Stimulated activated naive CD8-positive, alpha-beta T cell treated with anti-CD3 and anti-CD28 coated beads, Interleukin-15, amount 100 ng/mL, for 72 hours (primary cell): ENCODE measurements at regions not wholly inside any gene's neighbourhood (a gene's known extent, or its start where the extent isn't known, plus 50 kb on each side); places are given as distances from the start of the nearest gene placed in this dataset.

Experiments used
- ATAC-seq: fragments of 150-1000 bp; cut with Tn5 transposase; 2 replicates; pipeline ENCODE4 v1.10.0; 2021; ENCODE audit warnings: mild to moderate bottlenecking, moderate library complexity
- DNase-seq, 2 donors: peaks; one replicate each; pipeline ENCODE4 v3.0.0; 2021 to 2022
- H3K27ac Mint-ChIP-seq, 2 donors: one replicate each; pipeline ENCODE4 v1.8.0; 2022; ENCODE audit warnings: mild to moderate bottlenecking in 2 of 2, mixed read lengths in 2 of 2, moderate library complexity in 2 of 2
- H3K27me3 Mint-ChIP-seq: one replicate; pipeline ENCODE4 v1.8.0; 2022; ENCODE audit warnings: mixed read lengths
- H3K4me1 Mint-ChIP-seq: one replicate; pipeline ENCODE4 v1.8.0; 2022; ENCODE audit warnings: mild to moderate bottlenecking, mixed read lengths
- H3K4me3 Mint-ChIP-seq, 2 donors: one replicate each; pipeline ENCODE4 v1.8.0; 2022; ENCODE audit warnings: mild to moderate bottlenecking in 2 of 2, mixed read lengths in 2 of 2, moderate library complexity in 1 of 2
- H3K9me3 Mint-ChIP-seq, 2 donors: one replicate each; pipeline ENCODE4 v1.8.0; 2022; ENCODE audit warnings: mixed read lengths in 2 of 2

DNA sequence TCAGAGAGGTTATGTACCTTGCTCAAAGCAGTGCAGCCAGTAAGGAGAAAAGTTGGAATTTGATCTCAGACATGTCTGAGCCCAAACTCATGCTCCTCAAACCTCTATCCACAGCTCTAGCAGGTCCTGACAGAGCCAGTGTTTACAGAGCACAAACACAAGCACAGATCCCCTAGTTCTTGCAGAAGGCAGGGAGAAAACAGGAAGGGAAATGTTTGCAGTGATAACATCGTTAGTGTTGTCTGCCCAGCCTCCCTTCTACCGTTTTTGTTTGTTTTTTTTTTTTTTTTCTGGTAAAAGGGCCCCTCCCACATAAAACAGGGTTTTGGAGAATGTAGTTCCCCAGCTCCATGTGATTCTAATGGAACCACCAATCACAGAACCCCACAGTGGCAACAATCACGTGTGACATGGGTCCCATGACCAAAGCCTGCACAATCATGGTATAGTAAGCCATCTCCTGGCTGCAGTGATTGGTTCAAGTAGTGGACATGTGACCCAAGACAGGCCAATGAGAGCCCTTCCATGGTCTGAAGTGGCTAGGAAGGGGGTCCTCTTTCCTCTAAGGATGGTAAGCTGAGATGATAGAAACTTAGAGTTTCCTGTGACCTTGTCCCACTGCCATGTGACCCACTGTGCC is 513.4 kb downstream of the MED13L start:
- Mint-ChIP-seq H3K4me3 (no peak overlapping the region), H3K4me1 (no peaks in the 10 kb centered on the region), H3K27me3 (no peaks in the 10 kb centered on the region), H3K27ac (no peak overlapping the region), H3K9me3 (peaks cover 0 to 5% of the 10 kb centered on the region in 2 donors)
- ATAC-seq (no peak), DNase-seq (no peak)

DNA sequence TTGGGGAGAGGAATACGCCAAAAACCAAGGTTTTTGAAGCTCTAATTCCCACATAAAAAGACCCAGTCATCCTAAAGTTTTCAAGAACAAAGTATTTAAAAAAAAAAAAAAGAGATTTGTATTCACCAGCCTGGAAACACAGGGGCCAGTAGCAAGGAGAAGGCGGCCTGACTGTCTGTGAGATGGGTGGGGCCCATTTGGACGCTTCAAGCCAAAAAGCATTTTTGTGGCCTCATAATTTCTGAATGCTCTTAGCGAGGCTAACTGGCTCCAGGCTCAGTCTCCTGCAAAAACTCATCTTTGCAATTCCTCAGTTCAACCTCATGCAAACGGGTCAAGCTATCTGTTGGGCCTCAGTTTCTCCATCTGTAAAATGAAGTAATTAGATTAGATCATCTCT is 514.1 kb downstream of the MED13L start:
- H3K27ac Mint-ChIP-seq = no peak overlapping the region
- no peaks in the 10 kb centered on the region for H3K27me3 Mint-ChIP-seq
- no peak for ATAC-seq
- no peak overlapping the region for H3K4me3 Mint-ChIP-seq
- no peak for DNase-seq
- H3K9me3 Mint-ChIP-seq = peaks cover 0 to 5% of the 10 kb centered on the region in 2 donors
- H3K4me1 Mint-ChIP-seq = no peaks in the 10 kb centered on the region

DNA sequence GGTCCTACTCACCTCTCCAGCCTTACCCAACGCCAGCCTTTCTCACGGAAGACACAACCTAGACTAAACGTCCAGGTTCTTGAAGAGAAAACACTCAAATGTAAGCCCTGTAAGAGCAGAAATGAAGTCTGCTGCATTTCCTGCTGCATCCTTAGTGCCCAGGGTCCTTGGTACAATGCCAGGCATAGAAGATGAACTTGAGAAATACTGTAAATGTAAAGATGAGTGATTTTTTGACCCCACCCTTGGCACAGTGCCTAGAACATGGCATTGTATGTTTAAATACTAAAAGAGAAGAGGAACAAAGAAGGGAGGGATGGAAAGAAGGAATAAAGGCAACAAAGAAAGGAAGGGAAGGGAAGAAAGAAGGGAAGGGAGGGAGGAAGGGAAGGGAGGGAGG is 514.6 kb downstream of the MED13L start:
- peaks cover 2% of the 10 kb centered on the region for H3K27me3 Mint-ChIP-seq
- H3K27ac Mint-ChIP-seq = no peak overlapping the region
- ATAC-seq (no peak), DNase-seq (no peak)
- peaks cover 0 to 5% of the 10 kb centered on the region in 2 donors for H3K9me3 Mint-ChIP-seq
- no peak overlapping the region for H3K4me3 Mint-ChIP-seq
- H3K4me1 Mint-ChIP-seq = no peaks in the 10 kb centered on the region

DNA sequence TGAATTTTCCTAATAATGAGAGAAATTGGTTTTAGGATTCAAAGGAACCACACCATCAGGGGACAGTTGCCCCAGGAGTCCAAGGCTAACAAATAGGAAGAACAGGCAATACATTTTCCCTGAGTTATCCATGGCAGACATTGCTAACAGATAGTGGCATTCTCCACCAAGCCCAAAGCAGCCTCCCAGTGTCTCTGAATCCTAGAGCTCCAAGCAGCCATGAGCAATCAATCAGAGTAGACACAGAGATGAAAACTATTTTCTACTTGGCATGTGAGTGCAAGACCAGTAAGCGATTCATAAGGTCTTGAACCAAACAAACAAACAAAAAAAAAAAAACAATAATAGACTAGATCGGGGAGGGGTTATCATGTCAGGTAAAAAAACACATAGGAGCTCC is 515.7 kb downstream of the MED13L start:
- peaks cover 8% of the 10 kb centered on the region for H3K27me3 Mint-ChIP-seq
- H3K27ac Mint-ChIP-seq = no peak overlapping the region
- no peak overlapping the region for H3K4me3 Mint-ChIP-seq
- DNase-seq (no peak), ATAC-seq (no peak)
- no peaks in the 10 kb centered on the region for H3K4me1 Mint-ChIP-seq
- peaks cover 0 to 5% of the 10 kb centered on the region in 2 donors for H3K9me3 Mint-ChIP-seq

DNA sequence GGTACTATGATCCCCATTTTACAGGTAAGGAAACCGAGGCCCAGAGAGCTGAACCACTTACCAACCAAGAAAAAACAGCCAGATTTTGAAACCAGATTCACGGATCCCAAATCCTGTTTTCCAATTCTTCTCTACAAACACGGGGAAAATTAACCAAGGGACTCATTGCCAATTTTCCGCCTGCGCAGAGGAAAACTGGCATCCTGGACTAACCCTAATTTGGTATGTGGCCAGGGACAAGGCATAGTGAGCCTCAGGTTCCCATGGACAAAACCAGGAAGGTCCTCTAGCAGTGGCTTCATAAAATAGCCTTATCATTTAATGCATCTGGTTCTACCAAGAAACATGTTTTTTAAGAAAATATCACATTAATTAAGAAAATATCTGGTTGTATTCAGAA is 517.3 kb downstream of the MED13L start:
- H3K27ac Mint-ChIP-seq = no peak overlapping the region
- H3K27me3 Mint-ChIP-seq = peaks cover 14% of the 10 kb centered on the region
- no peak for ATAC-seq
- peaks cover 0 to 5% of the 10 kb centered on the region in 2 donors for H3K9me3 Mint-ChIP-seq
- no peaks in the 10 kb centered on the region for H3K4me1 Mint-ChIP-seq
- no peak overlapping the region for H3K4me3 Mint-ChIP-seq
- DNase-seq = no peak

DNA sequence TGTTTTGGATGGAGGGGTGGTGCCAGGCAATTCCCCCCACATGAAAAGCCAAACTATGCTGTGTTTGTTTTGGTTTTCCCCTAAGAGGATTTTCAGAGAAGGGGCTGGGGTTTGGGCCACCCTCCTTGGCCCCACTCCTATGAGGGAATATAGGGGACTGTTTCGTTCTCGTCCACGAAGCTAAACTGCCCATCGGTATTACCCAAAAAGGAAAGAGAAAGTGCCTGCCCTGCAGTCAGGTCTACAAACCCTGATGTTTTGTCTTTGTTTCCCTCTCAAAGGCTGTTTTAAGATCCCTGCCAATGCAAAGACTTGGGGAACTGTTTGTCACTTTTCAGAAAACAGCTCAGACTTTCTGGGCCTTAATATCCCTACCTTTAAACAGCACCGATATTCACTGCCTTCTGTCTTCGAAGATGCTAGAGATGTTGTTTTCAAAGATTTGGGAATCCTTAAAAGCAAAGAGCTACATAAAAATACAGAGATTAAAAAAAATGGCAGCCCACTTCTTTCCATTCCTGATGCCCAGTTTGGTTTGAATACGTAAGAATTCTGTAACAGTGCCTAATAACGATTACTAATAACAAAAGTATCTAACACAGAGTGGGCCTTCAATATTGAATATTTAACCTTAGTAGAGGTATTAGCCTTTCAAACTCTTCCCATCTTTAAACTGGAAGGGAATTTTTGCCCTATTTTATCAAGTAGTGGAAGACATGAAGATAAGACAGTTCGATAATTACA is 518.4 kb downstream of the MED13L start:
- ATAC-seq = no peak
- no peak for DNase-seq
- H3K4me1 Mint-ChIP-seq = no peaks in the 10 kb centered on the region
- no peak overlapping the region for H3K27ac Mint-ChIP-seq
- H3K4me3 Mint-ChIP-seq = no peak overlapping the region
- H3K27me3 Mint-ChIP-seq = peaks cover 20% of the 10 kb centered on the region
- H3K9me3 Mint-ChIP-seq = no peaks in the 10 kb centered on the region

DNA sequence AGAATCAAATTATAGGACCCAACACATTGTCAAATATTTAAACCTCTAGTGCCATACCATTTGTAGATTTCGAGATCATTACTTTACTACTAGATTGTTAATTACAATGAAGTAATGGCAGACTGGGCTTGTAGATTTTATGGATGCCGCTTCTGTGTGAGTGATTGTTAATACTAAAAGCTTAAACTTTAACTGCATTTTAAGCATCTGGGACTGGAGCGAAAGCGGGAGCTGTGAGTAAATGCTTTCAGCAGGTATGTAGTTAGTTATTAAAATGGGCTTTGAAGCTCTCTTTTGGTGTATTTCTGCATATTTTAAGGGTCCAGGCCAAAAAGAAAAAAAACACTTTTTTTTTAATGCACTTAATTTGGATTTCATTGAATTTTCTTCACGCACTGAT is 519.3 kb downstream of the MED13L start:
- Mint-ChIP-seq H3K4me1 (no peaks in the 10 kb centered on the region), H3K9me3 (no peaks in the 10 kb centered on the region), H3K27ac (no peak overlapping the region), H3K4me3 (no peak overlapping the region), H3K27me3 (peaks cover 20% of the 10 kb centered on the region)
- DNase-seq = no peak
- ATAC-seq = no peak

DNA sequence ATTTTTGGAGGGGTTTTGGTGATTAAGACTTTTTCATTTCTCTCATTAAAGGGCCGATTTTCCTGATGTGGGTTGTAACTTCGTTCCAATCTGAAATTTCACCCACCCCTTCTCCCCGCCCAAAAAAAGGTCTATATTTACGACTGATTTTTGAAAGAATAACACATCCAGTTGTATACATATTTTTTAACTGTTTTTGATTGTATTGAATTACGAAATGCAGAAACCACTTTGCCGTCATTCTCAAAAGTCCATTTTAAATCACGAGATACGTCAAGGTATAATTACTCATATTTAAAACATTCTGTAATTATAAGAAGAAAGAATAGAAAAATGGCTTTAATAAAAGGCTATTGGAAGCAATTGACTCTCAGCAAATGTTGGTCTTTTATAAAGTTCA is 520.7 kb downstream of the MED13L start:
- no peaks in the 10 kb centered on the region for H3K9me3 Mint-ChIP-seq

DNA sequence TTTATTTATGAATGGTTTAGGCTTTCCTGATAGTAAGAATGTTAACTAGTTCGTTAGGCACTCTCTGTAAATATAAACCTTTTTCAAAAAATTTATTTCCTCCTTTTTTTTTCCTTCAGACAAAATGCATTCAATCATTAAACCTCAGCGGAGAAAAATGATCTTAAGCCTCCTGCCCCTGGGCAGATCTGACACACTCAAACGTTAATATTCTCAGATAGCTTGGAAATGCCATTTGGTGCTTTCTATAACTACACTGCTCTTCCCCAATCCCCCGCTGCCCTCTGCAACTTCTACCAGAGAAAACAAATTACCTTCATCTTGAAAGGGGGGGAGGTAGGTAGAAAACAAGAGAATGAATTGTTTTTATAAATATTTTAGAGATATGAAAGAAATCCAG is 521.2 kb downstream of the MED13L start:
- Mint-ChIP-seq H3K27ac (no peak overlapping the region), H3K9me3 (no peaks in the 10 kb centered on the region), H3K27me3 (peaks cover 30% of the 10 kb centered on the region), H3K4me3 (no peak overlapping the region), H3K4me1 (no peaks in the 10 kb centered on the region)
- ATAC-seq (no peak), DNase-seq (no peak)

More for the DNA sequence above, 520.7 kb downstream of the MED13L start:
- Mint-ChIP-seq H3K4me3 (no peak overlapping the region), H3K27me3 (peaks cover 30% of the 10 kb centered on the region), H3K4me1 (no peaks in the 10 kb centered on the region), H3K27ac (no peak overlapping the region)
- ATAC-seq (no peak), DNase-seq (no peak)

DNA sequence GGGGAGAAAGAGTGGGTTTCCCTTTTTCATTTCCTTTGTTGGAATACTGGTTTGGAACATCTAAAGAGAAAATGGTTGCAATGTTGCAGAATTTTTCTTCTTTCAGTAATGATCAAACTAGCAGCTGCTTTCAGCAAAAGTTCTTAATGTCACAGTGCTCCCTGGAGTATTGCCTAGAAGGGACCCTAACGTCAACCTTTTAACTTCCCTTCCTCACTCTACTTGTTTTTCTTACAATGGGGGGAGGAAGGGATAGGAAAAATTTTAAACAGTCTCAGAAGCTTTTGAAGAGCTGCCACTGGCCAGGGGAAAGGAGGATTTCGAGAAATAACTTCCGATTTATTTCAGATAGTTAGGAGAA is 521.8 kb downstream of the MED13L start:
- Mint-ChIP-seq H3K27ac (no peak overlapping the region), H3K27me3 (peaks cover 30% of the 10 kb centered on the region), H3K4me1 (no peaks in the 10 kb centered on the region), H3K4me3 (no peak overlapping the region), H3K9me3 (no peaks in the 10 kb centered on the region)
- DNase-seq (no peak), ATAC-seq (no peak)

DNA sequence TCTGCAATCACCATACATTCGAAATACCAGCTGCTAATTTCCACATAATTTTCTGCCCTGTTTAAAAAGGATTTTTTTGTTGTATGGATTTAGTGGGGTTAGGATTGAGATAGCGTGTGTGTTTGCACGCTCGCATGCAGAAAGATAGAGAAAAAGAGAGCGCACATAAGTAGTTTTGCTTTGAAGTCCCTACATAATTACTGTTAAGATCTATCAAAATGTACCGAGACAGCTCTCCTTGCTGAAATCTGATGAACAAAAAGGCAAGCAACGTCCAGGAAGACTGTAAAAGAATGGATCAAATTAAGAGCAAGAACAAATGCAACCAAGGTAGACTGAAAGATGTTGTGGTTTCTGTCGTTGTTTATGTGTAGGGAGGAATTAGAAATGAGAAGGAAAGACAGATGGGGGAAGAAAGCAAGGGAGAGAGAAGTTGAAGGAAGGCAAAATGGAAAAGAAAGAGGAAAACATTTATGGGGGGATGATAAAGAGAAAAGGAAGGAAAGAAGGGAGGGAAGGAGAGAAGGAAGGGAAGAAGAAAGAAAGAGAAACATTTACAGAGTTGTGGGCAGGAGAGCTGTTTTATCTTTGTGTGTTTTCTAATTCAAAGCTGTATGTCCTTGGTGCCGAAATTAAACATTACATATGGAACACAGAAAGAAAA is 522.3 kb downstream of the MED13L start:
- DNase-seq = no peak
- no peaks in the 10 kb centered on the region for H3K9me3 Mint-ChIP-seq
- peaks cover 30% of the 10 kb centered on the region for H3K27me3 Mint-ChIP-seq
- ATAC-seq = no peak
- H3K4me3 Mint-ChIP-seq = no peak overlapping the region
- no peak overlapping the region for H3K27ac Mint-ChIP-seq
- no peaks in the 10 kb centered on the region for H3K4me1 Mint-ChIP-seq

DNA sequence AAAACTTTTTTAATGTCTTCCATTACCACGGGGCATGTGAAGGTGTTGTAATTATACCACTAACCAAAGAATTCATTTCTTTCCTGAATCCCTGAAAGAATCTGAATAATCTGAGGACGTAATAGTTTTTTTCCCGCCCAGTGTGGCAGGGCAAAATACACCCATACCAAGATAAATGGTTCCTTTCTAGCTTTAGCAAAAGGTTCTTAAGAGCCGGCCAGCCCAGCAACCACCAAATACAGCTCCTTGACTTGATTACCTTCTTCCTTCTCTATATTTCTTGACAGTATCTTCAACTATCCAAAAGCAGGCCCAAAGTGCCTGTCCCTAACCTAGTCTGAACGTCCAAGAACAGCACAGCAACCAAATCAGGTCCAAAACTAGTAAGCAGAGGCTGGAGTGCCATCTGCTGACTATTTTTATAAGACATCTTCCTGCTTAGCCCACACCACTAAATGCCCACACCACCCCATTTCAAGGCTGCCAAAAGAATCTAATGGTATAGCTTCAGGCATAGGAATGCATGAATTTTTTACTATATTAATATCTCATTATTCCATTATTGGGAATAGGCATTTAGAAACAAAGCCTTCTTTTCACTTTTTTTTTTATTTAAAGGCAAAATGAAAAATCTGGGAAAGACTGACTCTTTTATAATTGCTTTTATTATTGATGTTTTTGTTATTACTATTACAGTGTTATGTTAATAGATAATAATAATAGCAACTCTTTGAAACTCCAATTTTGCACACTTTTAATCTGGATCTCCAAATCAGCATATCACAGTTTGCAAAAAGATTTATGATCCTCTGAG is 524.4 kb downstream of the MED13L start:
- H3K9me3 Mint-ChIP-seq = no peaks in the 10 kb centered on the region
- H3K4me1 Mint-ChIP-seq = no peaks in the 10 kb centered on the region
- no peak overlapping the region for H3K4me3 Mint-ChIP-seq
- ATAC-seq (no peak), DNase-seq (peak; percentile 0 to 10)
- H3K27ac Mint-ChIP-seq = no peak overlapping the region
- peaks cover 29% of the 10 kb centered on the region for H3K27me3 Mint-ChIP-seq

DNA sequence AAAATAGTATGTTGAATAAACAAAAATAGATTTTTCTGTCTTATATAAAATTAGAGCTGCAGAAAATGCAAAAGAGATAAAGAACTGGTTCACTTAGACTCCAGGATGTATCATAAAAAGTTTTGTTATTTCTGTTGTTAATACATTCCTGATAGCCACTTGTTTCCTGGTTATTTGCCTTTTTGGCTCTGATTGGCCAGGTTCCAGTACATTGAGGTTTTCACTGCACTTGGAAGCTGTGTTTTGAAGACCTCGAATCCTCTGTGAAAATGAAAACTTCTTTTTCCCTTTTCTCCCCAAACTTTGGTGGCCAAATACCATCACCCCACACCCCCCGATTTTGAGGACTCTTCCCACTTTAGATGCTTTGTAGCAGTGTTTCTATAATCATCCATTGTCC is 525.3 kb downstream of the MED13L start:
- H3K27ac Mint-ChIP-seq = no peak overlapping the region
- DNase-seq = no peak
- ATAC-seq = no peak
- H3K9me3 Mint-ChIP-seq = no peaks in the 10 kb centered on the region
- no peaks in the 10 kb centered on the region for H3K4me1 Mint-ChIP-seq
- no peak overlapping the region for H3K4me3 Mint-ChIP-seq
- peaks cover 22% of the 10 kb centered on the region for H3K27me3 Mint-ChIP-seq

DNA sequence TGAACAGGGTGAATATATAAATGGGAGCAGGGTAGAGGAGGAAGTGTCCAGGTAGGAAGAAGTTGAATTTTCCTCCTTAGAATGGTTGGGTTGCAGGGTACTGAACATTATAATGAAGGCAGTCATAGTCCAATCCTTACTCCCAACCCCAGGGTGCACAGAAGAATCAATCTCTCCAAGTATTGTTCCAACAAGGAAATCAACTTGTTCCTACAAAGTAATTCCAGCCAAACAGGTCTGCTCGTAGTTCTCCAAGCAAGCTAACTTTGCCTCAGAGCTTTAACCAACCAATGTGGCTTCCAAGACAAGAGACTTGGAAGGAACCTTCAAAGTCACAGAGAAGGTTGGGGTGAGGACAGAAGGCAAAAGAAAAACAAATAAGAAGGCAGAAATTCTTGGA is 527.2 kb downstream of the MED13L start:
- Mint-ChIP-seq H3K27ac (no peak overlapping the region), H3K4me1 (no peaks in the 10 kb centered on the region), H3K4me3 (no peak overlapping the region), H3K27me3 (peaks cover 21% of the 10 kb centered on the region), H3K9me3 (no peaks in the 10 kb centered on the region)
- ATAC-seq (no peak), DNase-seq (no peak)

DNA sequence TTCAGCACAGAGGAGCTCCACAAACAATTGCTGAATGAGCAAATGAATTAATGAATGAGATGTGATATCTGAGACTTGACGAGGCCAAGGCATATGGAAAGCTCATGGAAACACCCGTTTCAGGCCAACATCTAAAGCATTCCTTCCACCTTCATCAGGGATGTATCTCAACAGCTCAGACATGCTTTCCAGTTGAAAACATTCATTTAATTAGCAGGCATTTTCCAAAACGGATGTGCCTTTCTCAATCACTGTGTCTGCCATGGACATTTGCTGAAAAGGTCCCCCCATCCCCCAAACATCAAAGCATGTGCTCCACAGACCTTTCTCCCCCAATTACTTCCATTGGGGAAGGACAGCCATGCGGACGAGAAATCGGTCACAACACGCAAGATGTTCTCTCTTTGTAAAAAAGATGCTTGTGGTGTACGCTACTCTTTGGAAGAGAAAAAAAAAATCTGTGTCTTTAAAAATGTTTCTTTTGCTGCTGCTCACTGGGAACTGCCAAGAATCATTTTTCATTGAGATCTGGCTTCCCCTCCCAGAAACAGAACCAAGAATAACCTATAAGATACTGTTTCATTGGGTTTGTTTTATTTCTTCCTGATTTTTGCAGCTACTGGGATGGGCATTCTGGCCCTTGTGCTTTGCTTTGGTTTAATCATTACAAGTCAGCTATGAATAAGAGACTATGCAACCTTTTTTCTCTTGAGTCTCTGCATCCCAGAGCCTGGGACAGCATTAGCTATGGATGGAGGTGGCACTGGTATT is 528.2 kb downstream of the MED13L start:
- Mint-ChIP-seq H3K4me3 (no peak overlapping the region), H3K27ac (no peak overlapping the region), H3K4me1 (no peaks in the 10 kb centered on the region), H3K27me3 (peaks cover 17% of the 10 kb centered on the region), H3K9me3 (no peaks in the 10 kb centered on the region)
- DNase-seq (no peak), ATAC-seq (no peak)
